SH-SY5Y (cell line): ENCODE measurements at regions not wholly inside any gene's neighbourhood (a gene's known extent, or its start where the extent isn't known, plus 50 kb on each side); places are given as distances from the start of the nearest gene placed in this dataset.

Source experiments
- GATA2 ChIP-seq: IDR thresholded peaks from 2 replicates; pipeline ENCODE4 v1.6.1; 2011; ENCODE audit warnings: mild to moderate bottlenecking, low read depth, low read length
- GATA3 ChIP-seq: IDR thresholded peaks from 2 replicates; pipeline ENCODE4 v1.6.1; 2011; ENCODE audit warnings: low read depth, mild to moderate bottlenecking, low read length, moderate library complexity

GRCh38 chr3:40701016-40701588 is 176.3 kb downstream of the ZNF621 start:
- TF ChIP-seq GATA3 = no peak

- TF ChIP-seq GATA3 = no peak
- TF ChIP-seq GATA2 = no peak
Observed at GRCh38 chr3:40704224-40704623, 179.5 kb downstream of the ZNF621 start.

GRCh38 chr3:40705663-40706062 is 180.9 kb downstream of the ZNF621 start:
- TF ChIP-seq GATA2 (no peak), GATA3 (no peak)

GRCh38 chr3:40713306-40713705 is 188.5 kb downstream of the ZNF621 start:
- TF ChIP-seq GATA3 (no peak), GATA2 (no peak)

- TF ChIP-seq GATA3 (no peak), GATA2 (no peak)
Observed at GRCh38 chr3:40713795-40714194, 189.0 kb downstream of the ZNF621 start.

GRCh38 chr3:40714771-40715345 is 190.1 kb downstream of the ZNF621 start:
- no peak for TF ChIP-seq GATA3
- TF ChIP-seq GATA2 = no peak

- TF ChIP-seq GATA2 (no peak), GATA3 (no peak)
Observed at GRCh38 chr3:40715551-40715950, 190.8 kb downstream of the ZNF621 start.

GRCh38 chr3:40717471-40717870 is 192.7 kb downstream of the ZNF621 start:
- no peak for TF ChIP-seq GATA3
- TF ChIP-seq GATA2 = no peak

GRCh38 chr3:40718209-40718608 is 193.4 kb downstream of the ZNF621 start:
- TF ChIP-seq GATA2 (no peak), GATA3 (no peak)

- TF ChIP-seq GATA2 (no peak), GATA3 (no peak)
Observed at GRCh38 chr3:40718681-40719080, 193.9 kb downstream of the ZNF621 start.

- TF ChIP-seq GATA3 (no peak), GATA2 (no peak)
Observed at GRCh38 chr3:40719660-40720287, 195.0 kb downstream of the ZNF621 start.

GRCh38 chr3:40720341-40720740 is 195.6 kb downstream of the ZNF621 start:
- TF ChIP-seq GATA2 (no peak), GATA3 (no peak)

GRCh38 chr3:40720863-40721262 is 196.1 kb downstream of the ZNF621 start:
- TF ChIP-seq GATA3 (no peak), GATA2 (no peak)

- TF ChIP-seq GATA2 = no peak
- no peak for TF ChIP-seq GATA3
Observed at GRCh38 chr3:40723083-40723660, 198.4 kb downstream of the ZNF621 start.

- TF ChIP-seq GATA2 (no peak), GATA3 (no peak)
Observed at GRCh38 chr3:40725031-40725430, 200.3 kb downstream of the ZNF621 start.

GRCh38 chr3:40731445-40731844 is 206.7 kb downstream of the ZNF621 start:
- TF ChIP-seq GATA2 (no peak), GATA3 (no peak)
